HL-60 (cell line): ENCODE measurements at regions not wholly inside any gene's neighbourhood (a gene's known extent, or its start where the extent isn't known, plus 50 kb on each side); places are given as distances from the start of the nearest gene placed in this dataset.

Experiments used
- DNase-seq, 2 experiments: peaks; one replicate each; pipeline ENCODE4 v3.0.0-alpha.2; 2010 to 2020; ENCODE audit warnings: low read depth in 1 of 2, low spot score in 1 of 2
- H3K27ac ChIP-seq: fragments of 250-450 bp; sonication (Bioruptor Pico); replicated peaks from 2 replicates; pipeline ENCODE4 v1.5.1; 2020; ENCODE audit warnings: mild to moderate bottlenecking, moderate library complexity
- H3K27me3 ChIP-seq: fragments of 250-450 bp; sonication (Bioruptor Pico); 2 replicates; pipeline ENCODE4 v1.5.1; 2021; ENCODE audit warnings: mild to moderate bottlenecking, moderate library complexity; ENCODE audit not compliant: insufficient read depth, poor library complexity, severe bottlenecking
- H3K4me3 ChIP-seq: replicated peaks from 2 replicates; pipeline ENCODE4 v1.5.1; 2011; ENCODE audit warnings: mild to moderate bottlenecking, control low read depth, low read length; ENCODE audit not compliant: insufficient read depth
- CTCF ChIP-seq: IDR thresholded peaks from one replicate; pipeline ENCODE4 v1.5.1; 2011; ENCODE audit warnings: low read length, control low read depth, inconsistent platforms; ENCODE audit not compliant: insufficient read depth
- GABPA ChIP-seq: IDR thresholded peaks from 2 replicates; pipeline ENCODE4 v1.6.1; 2012; ENCODE audit warnings: low read depth
- POLR2AphosphoS5 ChIP-seq: IDR thresholded peaks from 2 replicates; pipeline ENCODE4 v1.6.1; 2012; ENCODE audit warnings: low read depth
- REST ChIP-seq: IDR thresholded peaks from 2 replicates; pipeline ENCODE4 v1.6.1; 2012; ENCODE audit warnings: low read depth; ENCODE audit not compliant: insufficient replicate concordance
- SPI1 ChIP-seq: IDR thresholded peaks from 2 replicates; pipeline ENCODE4 v1.6.1; 2012; ENCODE audit warnings: low read depth, mild to moderate bottlenecking, borderline replicate concordance

GRCh38 chr4:17366496-17366895 lies 145.4 kb downstream of the QDPR start:
- TF ChIP-seq CTCF, result no peak
- no peak for TF ChIP-seq POLR2AphosphoS5
- no peak for TF ChIP-seq SPI1
- TF ChIP-seq GABPA, result no peak
- no peak for TF ChIP-seq REST
- no peak for DNase-seq
- H3K4me3 ChIP-seq, result no peak overlapping the region
- H3K27ac ChIP-seq, result no peak overlapping the region
- no peaks in the 10 kb centered on the region for H3K27me3 ChIP-seq

GRCh38 chr4:17362430-17362829 lies 149.5 kb downstream of the QDPR start:
- no peak overlapping the region for H3K27ac ChIP-seq
- TF ChIP-seq CTCF (no peak), REST (no peak), POLR2AphosphoS5 (no peak), GABPA (no peak), SPI1 (no peak)

GRCh38 chr4:17358241-17358640 lies 153.6 kb downstream of the QDPR start:
- Histone ChIP-seq H3K27me3 (no peaks in the 10 kb centered on the region), H3K4me3 (no peak overlapping the region), H3K27ac (no peak overlapping the region)
- TF ChIP-seq POLR2AphosphoS5 (no peak), REST (no peak), CTCF (no peak), SPI1 (no peak), GABPA (no peak)
- no peak for DNase-seq

More at GRCh38 chr4:17362430-17362829, 149.5 kb downstream of the QDPR start:
- no peaks in the 10 kb centered on the region for H3K27me3 ChIP-seq
- no peak overlapping the region for H3K4me3 ChIP-seq
- no peak for DNase-seq
